GM19328 (cell line): ENCODE measurements at regions not wholly inside any gene's neighbourhood (a gene's known extent, or its start where the extent isn't known, plus 50 kb on each side); places are given as distances from the start of the nearest gene placed in this dataset.
"Not testable (repeated sequence)": the region's sequence is repeated elsewhere in the genome, so short reads cannot be mapped to it uniquely, and the experiment has no call there.

ENCODE experiments used
- ATAC-seq: cut with Tn5 transposase; IDR thresholded peaks from one replicate; pipeline ENCODE4 v1.9.1; 2021; ENCODE audit warnings: mild to moderate bottlenecking, moderate library complexity; ENCODE audit not compliant: unreplicated experiment

GRCh38 chr2:181789827-181790448 lies 101.6 kb upstream of the ITPRID2 start:
- ATAC-seq = no peak

DNA sequence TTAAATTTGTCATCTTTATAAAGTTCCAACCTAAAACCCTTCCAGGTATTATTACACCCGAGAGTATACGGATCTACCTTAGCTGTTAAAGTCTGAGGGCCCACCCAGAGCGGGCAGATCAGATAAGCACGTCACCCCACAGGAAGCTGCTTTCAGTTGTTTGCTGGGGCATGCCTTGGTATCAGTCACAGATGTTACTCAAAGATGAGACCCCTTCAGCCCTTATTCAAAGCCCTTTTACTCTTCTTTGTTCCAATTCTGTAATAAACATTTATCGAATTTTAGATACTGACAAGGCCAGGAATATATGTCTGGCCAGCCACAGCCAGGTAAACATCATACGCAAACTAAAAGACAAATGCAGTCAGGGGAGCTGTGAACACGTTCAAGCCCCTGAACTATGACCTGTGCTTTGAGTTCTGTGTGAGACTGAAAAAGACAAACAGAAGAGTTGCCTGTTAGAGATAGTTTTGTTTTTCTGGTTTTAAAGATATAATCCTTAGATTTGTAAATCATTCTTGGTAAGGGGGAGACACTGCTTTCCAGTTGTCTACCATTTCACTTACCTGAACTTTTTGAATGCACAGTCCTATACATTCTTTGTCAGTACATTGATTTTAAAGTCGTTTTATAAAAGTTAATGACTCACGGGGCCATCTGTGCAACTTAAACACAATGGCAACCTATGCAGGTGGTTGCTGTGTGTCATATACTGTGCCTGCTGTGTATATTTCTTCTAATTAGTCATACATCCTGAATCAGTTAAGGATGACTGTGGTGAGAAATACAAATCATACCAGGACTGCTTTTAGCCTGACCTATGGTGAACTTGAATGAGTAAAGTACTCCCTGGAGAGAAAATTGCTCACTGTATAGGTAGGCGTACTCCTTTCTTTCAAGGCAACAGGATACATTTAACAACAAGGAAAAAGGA lies 100.5 kb upstream of the ITPRID2 start:
- ATAC-seq = peak; percentile 88

DNA sequence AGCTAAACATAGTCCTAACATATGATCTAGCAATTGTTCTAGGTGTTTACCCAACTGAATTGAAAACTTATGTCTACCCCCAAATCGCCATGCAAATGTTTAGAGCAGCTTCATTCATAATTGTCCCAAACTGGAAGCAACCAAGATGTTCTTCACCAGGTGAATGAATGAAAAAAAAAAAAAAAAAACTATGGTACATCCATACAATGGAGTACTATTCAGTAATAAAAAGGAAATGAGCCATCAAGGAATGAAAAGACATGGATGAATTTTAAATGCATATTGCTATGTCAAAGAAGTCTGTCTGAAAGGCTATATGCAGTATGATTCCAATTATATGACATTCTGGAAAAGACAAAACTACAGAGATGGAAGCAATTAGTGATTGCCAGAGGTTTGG lies 98.6 kb upstream of the ITPRID2 start:
- ATAC-seq = no peak

DNA sequence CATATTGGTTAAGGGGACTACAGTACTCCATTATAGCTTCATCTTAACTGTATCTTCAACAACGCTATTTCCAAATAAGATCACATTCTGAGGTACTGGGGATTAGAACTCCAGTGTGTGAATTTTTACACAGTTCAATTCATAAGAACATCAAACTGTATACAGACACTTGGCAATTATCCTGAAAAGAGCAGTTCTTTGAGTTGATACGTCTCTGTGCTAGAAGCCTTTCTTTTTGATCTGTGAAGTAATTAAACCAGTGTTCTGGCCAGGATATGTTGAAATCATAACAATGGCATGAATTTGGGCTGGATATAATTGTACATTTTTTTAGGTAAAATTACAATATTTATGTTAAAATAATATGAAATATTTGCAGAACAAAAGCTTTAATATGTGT lies 93.5 kb upstream of the ITPRID2 start:
- ATAC-seq = no peak

DNA sequence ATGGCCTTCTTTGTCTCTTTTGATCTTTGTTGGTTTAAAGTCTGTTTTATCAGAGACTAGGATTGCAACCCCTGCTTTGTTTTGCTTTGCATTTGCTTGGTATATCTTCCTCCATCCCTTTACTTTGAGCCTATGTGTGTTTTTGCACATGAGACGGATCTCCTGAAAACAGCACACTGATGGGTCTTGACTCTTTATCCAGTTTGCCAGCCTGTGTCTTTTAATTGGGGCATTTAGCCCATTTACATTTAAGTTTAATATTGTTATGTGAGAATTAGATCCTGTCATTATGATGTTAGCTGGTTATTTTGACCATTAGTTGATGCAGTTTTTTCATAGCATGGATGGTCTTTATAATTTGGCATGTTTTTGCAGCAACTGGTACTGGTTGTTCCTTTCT lies 89.2 kb upstream of the ITPRID2 start:
- not testable (repeated sequence) for ATAC-seq

DNA sequence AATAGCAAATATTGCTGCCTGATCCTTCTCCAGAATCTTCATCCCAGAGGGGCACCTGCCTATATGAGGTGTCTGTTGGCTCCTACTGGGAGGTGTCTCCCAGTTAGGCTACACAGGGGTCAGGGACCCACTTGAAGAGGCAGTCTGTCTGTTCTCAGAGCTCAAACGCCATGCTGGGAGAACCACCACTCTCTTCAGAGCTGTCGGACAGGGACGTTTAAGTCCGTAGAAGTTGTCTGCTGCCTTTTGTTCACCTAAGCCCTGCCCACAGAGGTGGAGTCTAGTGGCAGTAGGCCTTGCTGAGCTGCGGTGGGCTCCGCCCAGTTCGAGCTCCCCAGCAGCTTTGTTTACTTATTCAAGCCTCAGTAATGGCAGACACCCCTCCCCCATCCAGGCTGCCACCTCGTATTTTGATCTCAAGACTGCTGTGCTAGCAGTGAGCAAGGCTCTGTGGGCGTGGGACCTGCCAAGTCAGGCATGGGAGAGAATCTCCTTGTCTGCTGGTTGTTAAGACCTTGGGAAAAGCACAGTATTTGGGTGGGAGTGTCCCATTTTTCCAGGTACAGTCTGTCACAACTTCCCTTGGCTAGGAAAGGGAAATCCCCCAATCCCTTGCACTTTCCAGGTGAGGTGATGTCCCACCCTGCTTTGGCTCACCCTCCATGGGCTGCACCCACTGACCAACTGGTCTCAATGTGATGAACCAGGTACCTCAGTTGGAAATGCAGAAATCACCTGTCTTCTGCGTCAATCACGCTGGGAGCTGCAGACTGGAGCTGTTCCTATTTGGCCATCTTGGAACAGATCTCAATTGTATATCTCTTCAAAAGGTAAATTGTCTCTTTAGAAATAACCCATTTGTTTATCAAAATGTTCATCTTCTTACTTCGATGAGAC lies 87.4 kb upstream of the ITPRID2 start:
- ATAC-seq = not testable (repeated sequence)

GRCh38 chr2:181805228-181806038 lies 86.1 kb upstream of the ITPRID2 start:
- no peak for ATAC-seq

DNA sequence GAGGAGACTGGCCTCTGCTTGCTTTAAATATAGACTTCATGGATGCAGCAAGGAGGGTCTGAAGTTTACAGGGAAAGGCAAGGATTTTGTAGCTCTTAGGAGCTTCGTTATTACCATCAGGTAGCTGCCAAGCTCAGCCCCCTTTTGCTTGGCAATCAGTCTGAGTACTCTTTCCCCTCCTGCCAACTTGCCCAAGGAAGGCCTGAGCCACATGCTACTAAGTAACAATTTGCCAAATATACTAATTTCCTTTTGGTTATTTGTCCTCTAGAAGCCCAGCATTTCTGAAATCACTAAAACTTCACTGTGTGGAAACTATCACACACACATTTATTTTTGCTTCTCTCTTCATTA lies 85.5 kb upstream of the ITPRID2 start:
- ATAC-seq = no peak

DNA sequence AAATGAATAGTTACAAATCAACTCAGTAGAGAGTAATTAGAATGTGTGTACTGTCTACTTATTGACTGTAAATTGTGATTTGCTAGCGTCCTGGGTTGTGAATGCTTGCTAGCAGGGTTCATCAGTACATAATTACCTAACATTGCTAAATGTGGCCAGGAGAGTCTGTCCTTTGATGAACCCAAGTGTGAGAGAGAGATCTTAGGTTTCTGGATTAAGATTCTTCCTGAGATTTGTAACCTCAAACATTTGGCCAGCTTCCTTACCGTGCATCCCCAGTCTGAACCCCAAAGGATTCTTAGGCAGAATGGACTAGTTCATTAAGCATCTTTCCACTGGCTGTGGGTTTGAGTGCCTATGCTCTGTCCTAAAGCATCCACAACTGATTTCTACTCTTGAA lies 84.0 kb upstream of the ITPRID2 start:
- no peak for ATAC-seq

GRCh38 chr2:181810823-181811695 lies 80.5 kb upstream of the ITPRID2 start:
- no peak for ATAC-seq

DNA sequence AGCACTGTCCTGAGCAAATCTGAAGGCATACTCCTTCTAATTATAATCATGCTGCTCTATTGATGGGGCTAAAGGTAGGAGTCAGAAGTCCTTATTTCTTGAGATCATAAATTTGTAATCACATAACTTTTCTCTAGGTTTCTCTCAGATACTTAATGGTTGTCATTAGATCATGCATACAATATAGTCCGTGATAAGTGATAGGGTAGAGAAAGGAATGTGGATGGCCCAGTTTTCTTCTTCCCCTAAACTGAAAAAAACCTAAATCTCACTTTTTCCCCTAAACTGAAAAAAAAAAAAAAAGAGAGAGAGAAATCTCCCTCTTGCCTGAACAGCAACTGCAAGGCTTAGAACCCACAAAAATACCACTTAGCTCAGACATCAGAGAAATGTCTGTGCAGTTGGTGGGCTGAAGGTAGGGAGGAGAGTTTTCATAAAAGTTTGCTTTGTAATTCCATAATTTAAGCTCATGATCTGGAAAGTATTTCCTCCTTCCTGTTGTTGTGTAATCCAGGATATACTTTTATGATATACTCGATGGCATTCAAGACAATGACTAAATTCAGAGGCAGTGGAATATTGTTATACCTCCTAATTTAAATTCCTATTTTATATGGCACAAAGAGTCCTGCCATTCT lies 79.3 kb upstream of the ITPRID2 start:
- ATAC-seq = no peak

DNA sequence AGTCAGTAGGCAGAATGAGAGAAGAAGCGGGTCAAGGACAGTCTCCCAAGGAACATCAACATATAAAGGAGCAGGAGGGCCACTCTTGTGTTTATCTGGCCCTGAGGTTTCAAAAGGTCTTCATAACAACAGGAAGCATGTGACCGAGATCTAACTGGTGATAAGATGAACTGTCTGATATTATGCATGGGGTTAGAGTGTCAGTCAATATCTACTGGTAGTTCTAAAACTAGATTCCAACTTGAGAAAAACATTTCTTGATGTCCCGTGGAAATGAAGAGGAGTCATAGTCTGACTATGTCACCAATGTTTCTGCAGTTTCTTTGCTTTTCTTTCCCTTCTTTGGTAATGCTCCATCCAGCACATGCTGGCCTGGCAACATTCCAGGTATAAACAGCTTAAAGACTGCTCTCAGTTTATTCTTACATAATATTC lies 77.5 kb upstream of the ITPRID2 start:
- ATAC-seq = no peak

- ATAC-seq = no peak
Observed at GRCh38 chr2:181817509-181817908, 74.0 kb upstream of the ITPRID2 start.

DNA sequence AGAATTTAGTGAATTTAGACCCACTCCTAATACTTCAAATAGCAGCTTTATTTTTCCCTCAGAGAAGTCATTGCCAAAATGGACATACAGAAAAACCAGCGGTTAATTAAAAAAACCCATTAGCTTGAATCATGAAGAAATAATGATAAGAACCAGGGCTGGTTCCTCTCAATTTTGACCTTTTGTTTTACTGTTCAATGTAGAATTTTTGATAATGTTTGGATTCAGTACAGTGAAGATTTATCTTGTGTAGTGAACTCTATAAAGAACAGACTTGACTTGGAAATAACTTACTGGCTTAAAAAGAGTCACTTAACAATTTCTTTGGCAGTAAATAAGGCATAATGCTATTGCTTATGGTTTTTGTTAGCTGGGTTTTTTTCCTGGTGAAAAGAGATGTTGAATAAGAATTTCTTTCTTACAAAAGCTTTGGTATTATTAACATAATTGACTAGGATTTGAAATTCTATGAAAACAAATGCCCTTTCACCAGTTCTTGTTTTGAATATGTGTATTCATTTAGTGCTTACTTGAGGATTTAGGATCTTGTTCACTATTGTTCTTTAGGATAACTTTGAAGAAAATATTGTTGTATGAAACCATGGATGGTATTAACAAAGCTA lies 73.4 kb upstream of the ITPRID2 start:
- ATAC-seq = no peak

DNA sequence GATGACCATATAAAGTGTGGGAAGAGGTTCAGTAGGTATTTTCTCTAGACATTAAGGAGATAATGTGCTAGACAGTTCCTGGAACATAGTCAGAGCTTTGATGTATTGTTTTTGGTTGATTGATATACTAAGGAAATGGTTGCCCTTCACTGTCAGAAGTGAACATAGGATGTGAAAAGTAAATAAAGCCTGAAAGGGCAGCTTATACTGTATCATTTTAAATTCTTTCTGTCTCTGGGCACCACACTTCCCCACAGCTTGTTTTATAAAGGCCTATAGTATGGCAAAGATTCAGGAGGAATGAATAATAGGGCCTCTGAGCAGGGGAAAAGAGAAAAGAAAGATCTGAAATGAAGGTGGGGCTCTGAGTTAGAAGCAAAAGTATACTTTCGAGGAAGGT lies 72.7 kb upstream of the ITPRID2 start:
- no peak for ATAC-seq

GRCh38 chr2:181821049-181821448 lies 70.5 kb upstream of the ITPRID2 start:
- no peak for ATAC-seq

- ATAC-seq = no peak
Observed at GRCh38 chr2:181822097-181822496, 69.4 kb upstream of the ITPRID2 start.

GRCh38 chr2:181823405-181823804 lies 68.1 kb upstream of the ITPRID2 start:
- no peak for ATAC-seq
